ENCODE measurements at regions not wholly inside any gene's neighbourhood (a gene's known extent, or its start where the extent isn't known, plus 50 kb on each side); places are given as distances from the start of the nearest gene placed in this dataset.

DNA sequence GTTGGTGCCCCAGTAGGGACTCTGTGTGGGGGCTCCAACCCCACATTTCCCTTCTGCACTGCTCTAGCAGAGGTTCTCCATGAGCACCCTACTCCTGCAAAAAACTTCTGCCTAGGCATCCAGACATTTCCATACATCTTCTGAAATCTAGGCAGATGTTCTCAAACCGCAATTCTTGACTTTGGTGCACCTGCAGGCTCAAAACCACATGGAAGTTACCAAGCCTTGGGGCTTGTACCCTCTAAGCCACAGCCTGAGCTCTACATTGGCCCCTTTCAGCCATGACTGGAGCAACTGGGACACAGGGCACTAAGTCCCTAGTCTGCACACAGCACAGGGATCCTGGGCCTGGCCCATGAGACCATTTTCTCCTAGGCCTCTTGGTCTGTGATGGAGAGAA, 66.5 kb upstream of the VGLL3 start (continued):
- no peak for TF ChIP-seq CBX5 (IDR thresholded peaks at IDR 0.05; ENCODE audit: low read depth, low read length)

DNA sequence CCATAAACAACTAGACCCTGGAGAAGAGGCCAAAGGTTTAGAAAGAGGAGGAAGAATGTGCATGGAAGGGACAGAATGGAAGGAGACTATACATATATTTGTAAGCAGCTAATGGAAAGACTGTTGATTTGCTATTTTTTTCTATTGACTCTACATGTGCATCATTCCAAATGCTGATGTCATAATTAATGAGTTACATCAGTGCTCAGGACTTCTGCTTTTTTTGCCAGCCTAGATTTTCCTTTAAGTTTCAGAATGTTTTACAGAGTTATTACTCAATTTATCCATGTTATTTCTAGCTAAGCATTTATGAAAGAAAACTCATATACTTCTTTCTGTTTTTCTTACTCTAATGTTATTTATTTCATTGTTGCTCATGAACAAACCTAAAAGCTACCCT, 62.6 kb upstream of the VGLL3 start:
- H3K4me2 ChIP-seq (ENCODE audit: insufficient read depth in 1 of 2, low read depth in 2 of 2, low read length in 2 of 2): no peak overlapping the region
- H3K79me2 ChIP-seq (ENCODE audit: control insufficient read depth in 1 of 2, insufficient read depth in 2 of 2, low read length in 2 of 2): no peaks in the 10 kb centered on the region
- H3K9me3 ChIP-seq (ENCODE audit: insufficient read depth in 2 of 2, low read depth in 1 of 2, low read length in 1 of 2): no peaks in the 10 kb centered on the region; a peak in 1 of 4 replicates
- no peaks in the 10 kb centered on the region for H4K20me1 ChIP-seq (replicated peaks in 1 of 2; ENCODE audit: control insufficient read depth in 1 of 2, insufficient read depth in 2 of 2, low read length in 2 of 2)
- H2AK5ac ChIP-seq (ENCODE audit: low read depth, low read length): no peak overlapping the region
- H2BK5ac ChIP-seq (ENCODE audit: low read depth, low read length): no peak overlapping the region
- H3K4ac ChIP-seq (replicated peaks; ENCODE audit: insufficient read length, low read depth, low read length): no peak overlapping the region
- H3K27me3 ChIP-seq (replicated peaks in 1 of 4; ENCODE audit: control insufficient read depth in 3 of 4, extremely low read depth in 1 of 4, insufficient read depth in 3 of 4, low read length in 3 of 4): no peaks in the 10 kb centered on the region
- no peak overlapping the region for H3K27ac ChIP-seq (ENCODE audit: low read depth, low read length)
- no peak overlapping the region for H2BK20ac ChIP-seq (ENCODE audit: low read length)
- no peak for DNase-seq (ENCODE audit: low read depth in 1 of 2, low spot score in 2 of 2)
- H3K23me2 ChIP-seq (ENCODE audit: low read depth, low read length): no peaks in the 10 kb centered on the region
- H2BK15ac ChIP-seq (ENCODE audit: low read length): no peak overlapping the region
- H4K5ac ChIP-seq (ENCODE audit: insufficient read length, low read depth, low read length): no peak overlapping the region
- no peak overlapping the region for H3K23ac ChIP-seq (ENCODE audit: insufficient read length)
- ChIA-PET POLR2A (ENCODE audit: partially characterized antibody) (no interaction called here), CTCF (ENCODE audit: partially characterized antibody) (interaction anchor here (1.5 kb wide), 1 partner anchor 26 kb away, joined by 4 read pairs; no protein-coding TSS in a partner anchor)
- no peaks in the 10 kb centered on the region for H3K36me3 ChIP-seq (ENCODE audit: control insufficient read depth in 2 of 4, insufficient read depth in 4 of 4, low read length in 3 of 4)
- no peak overlapping the region for H2AFZ ChIP-seq (ENCODE audit: low read length)
- H3K14ac ChIP-seq (ENCODE audit: insufficient read length): no peak overlapping the region
- no peak overlapping the region for H4K8ac ChIP-seq (ENCODE audit: extremely low read depth, insufficient read depth, low read length)
- no peaks in the 10 kb centered on the region for H3K79me1 ChIP-seq (ENCODE audit: low read depth, low read length)
- no peak overlapping the region for H3K9ac ChIP-seq (replicated peaks in 1 of 4; ENCODE audit: extremely low read depth in 1 of 4, low read depth in 3 of 4, low read length in 3 of 4)
- no peak overlapping the region for H2BK120ac ChIP-seq (replicated peaks; ENCODE audit: low read depth, low read length)
- no peaks in the 10 kb centered on the region; a peak in 1 of 7 replicates for H3K4me1 ChIP-seq (replicated peaks in 1 of 4; ENCODE audit: control insufficient read depth in 3 of 4, insufficient read depth in 4 of 4, low read length in 3 of 4)
- FAIRE-seq: no peak
- no peak overlapping the region for H3K56ac ChIP-seq (replicated peaks; ENCODE audit: insufficient read length, low read depth, low read length)
- H2BK12ac ChIP-seq (ENCODE audit: low read depth, low read length): no peak overlapping the region
- no peak overlapping the region for H4K91ac ChIP-seq (replicated peaks; ENCODE audit: insufficient read length, low read length)
- H3K4me3 ChIP-seq (ENCODE audit: extremely low read depth in 1 of 4, insufficient read depth in 2 of 4, low read depth in 3 of 4, low read length in 4 of 4): no peak overlapping the region
- no peak overlapping the region for H3K18ac ChIP-seq (ENCODE audit: extremely low read depth, low read length)
- no peak for TF ChIP-seq CEBPB (IDR thresholded peaks at IDR 0.05; ENCODE audit: low read depth, low read length)
- no peak for TF ChIP-seq MAX (IDR thresholded peaks at IDR 0.05)
- no peak for TF ChIP-seq NANOG (IDR thresholded peaks at IDR 0.05; ENCODE audit: insufficient read depth, low read depth, low read length, poor library complexity, severe bottlenecking)
- no peak for TF ChIP-seq FOSL1 (IDR thresholded peaks at IDR 0.05; ENCODE audit: insufficient read depth, low read depth, low read length)
- no peak for TF ChIP-seq GABPA (IDR thresholded peaks at IDR 0.05; ENCODE audit: borderline replicate concordance, insufficient read depth, low read length)
- no peak for TF ChIP-seq HDAC6 (IDR thresholded peaks at IDR 0.05; ENCODE audit: low read depth, low read length)
- TF ChIP-seq SUZ12 (IDR thresholded peaks at IDR 0.05; ENCODE audit: low read length): no peak
- TF ChIP-seq, protein P1, sequence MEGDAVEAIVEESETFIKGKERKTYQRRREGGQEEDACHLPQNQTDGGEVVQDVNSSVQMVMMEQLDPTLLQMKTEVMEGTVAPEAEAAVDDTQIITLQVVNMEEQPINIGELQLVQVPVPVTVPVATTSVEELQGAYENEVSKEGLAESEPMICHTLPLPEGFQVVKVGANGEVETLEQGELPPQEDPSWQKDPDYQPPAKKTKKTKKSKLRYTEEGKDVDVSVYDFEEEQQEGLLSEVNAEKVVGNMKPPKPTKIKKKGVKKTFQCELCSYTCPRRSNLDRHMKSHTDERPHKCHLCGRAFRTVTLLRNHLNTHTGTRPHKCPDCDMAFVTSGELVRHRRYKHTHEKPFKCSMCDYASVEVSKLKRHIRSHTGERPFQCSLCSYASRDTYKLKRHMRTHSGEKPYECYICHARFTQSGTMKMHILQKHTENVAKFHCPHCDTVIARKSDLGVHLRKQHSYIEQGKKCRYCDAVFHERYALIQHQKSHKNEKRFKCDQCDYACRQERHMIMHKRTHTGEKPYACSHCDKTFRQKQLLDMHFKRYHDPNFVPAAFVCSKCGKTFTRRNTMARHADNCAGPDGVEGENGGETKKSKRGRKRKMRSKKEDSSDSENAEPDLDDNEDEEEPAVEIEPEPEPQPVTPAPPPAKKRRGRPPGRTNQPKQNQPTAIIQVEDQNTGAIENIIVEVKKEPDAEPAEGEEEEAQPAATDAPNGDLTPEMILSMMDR (IDR thresholded peaks at IDR 0.05; ENCODE audit: control extremely low read depth in 1 of 3, insufficient read depth in 1 of 3, low read depth in 1 of 3, low read length in 3 of 3): no peak
- TF ChIP-seq SIN3A (conservative IDR thresholded peaks at IDR 0.05 in 1 of 2, IDR thresholded peaks at IDR 0.05 in 1 of 2; ENCODE audit: low read depth in 1 of 2, low read length in 2 of 2): no peak
- TF ChIP-seq CBX5 (IDR thresholded peaks at IDR 0.05; ENCODE audit: low read depth, low read length): no peak
- TF ChIP-seq POLR2A (IDR thresholded peaks at IDR 0.05; ENCODE audit: control extremely low read depth in 1 of 2, low read depth in 2 of 2, low read length in 2 of 2): no peak

All from H1 (cell line).